GM19468 (cell line): ENCODE measurements at regions not wholly inside any gene's neighbourhood (a gene's known extent, or its start where the extent isn't known, plus 50 kb on each side); places are given as distances from the start of the nearest gene placed in this dataset.
A peak's percentile ranks its signal among the peaks of the same experiment; 100 is the strongest.
"Not testable (repeated sequence)": the region's sequence is repeated elsewhere in the genome, so short reads cannot be mapped to it uniquely, and the experiment has no call there.

Experiments used
- ATAC-seq: cut with Tn5 transposase; IDR thresholded peaks from one replicate; pipeline ENCODE4 v1.9.1; 2021; ENCODE audit warnings: mild to moderate bottlenecking, moderate library complexity, moderate number of reproducible peaks; ENCODE audit not compliant: unreplicated experiment; ENCODE audit errors: extremely low read depth

DNA sequence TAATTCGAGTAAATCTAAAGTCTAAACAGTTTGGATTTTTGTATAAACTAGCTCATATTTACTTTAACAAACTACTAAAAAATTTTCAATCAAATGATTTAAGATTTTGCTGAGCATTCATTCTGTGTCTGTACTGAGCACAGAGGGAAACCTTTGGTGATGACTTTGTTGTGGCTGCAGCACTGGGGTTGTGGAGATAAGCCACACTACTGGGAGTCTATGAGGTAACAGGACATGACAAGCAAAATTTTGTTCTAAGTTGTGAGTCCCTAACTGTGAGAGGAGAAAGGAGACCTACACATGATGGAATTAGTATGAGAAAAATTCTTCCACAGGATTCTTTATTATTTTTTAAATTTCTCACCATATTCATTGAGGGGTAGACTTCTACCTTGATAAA is 933.7 kb upstream of the LRATD1 start:
- no peak for ATAC-seq

DNA sequence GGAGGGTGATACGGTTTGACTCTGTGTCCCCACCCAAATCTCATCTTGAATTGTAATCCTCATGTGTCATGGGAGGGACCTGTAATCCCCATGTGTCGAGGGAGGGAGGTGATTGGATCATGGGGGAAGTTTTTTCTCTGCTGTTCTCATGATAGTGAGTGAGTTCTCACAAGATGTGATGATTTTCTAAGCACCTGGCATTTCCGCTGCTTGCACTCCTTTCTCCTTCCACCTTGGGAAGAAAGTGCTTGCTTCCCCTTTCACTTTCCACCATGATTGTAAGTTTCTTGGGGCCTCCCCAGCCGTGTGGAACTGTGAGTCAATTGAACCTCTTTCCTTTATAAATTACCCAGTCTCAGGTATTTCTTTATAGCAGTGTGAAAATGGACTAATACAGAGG is 932.6 kb upstream of the LRATD1 start:
- ATAC-seq, result not testable (repeated sequence)

DNA sequence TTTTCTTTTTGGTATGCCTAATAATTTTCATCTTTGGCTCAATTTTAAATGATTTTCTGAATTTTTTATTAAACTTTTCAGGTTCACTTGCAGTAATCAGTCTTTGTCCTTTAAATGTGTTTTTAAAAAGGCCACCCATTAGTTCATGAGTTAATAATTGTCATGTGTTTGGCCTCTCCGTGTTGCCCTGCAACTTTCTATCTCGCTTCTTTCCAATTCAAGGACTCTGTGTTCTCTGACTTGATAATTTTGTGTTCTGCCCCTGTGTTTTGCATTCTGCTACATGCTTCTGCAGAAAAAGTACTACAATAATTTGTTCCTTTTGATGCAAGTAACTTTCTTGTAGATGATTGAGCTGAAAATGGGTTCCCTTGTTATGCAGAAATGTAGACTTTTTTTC is 921.4 kb upstream of the LRATD1 start:
- no peak for ATAC-seq

DNA sequence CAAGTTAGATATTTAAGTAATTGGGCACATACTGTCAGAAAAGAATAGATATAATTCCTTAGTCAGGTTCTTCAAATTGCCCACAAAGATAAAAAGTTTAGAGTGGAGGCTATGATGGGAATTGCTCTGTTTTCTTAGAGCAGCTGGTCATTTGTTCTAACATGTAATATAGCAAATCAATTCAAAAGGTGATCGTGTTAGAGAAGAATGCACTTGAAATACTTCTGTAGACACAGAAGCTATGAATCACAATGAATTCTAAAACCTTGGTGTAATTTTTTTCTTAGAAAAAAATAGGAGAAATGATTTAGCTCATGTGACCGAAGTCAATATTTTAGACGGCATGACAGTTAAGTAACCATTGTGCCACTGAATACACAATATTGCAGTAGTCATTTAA is 918.1 kb upstream of the LRATD1 start:
- no peak for ATAC-seq

DNA sequence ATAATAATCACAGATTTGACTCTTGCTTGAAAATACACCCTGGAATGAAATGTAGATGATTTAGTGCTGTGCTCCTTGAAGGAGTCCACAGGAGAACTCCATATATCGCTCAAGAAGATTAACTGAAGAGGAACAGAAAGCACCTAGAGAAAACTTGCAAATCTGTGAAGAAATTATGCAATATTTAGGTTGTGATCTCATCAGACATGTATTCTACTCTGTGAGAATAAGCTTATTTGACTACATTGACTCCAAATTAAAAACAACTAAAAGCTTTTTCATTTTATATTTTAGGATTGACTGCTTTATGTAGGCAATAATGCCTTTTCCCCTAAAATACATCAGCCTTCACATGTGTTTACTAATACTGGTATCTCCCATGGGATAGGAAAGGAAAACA is 906.6 kb upstream of the LRATD1 start:
- ATAC-seq, result no peak

DNA sequence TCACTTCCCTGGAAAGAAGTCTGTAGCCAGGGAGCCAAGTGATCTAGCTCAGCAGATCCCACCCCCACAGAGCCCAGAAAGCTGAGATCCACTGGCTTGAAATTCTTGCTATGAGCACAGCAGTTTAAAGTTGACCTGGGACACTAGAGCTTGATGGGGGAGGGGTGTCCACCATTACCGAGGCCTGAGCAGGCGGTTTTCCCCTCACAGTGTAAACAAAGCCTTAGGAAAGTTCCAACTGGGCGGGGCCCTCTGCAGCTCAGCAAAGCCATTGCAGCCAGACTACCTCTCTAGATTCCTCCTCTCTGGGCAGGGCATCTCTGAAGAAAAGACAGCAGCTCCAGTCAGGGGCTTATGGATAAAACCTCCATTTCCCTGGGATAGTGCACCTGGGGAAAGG is 887.2 kb upstream of the LRATD1 start:
- ATAC-seq, result no peak

DNA sequence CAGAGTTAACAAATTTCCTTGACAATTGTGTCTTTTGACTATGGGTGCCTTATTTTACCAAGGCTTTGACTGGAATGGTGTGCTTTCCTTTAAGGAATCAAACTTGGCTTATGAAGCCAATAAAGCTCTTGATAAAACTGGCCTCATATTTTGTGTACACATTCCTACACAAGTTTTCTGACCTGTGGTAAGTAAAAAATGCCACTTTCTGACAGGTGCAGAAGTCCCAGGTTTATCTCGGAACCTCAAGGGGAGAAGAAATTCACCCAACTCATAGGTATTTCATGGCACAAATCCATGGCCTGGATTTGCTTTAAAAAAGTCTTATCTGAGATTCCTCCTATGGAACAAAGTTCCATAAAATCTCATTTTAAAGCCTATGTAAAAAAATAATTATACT is 880.6 kb upstream of the LRATD1 start:
- ATAC-seq, result no peak

DNA sequence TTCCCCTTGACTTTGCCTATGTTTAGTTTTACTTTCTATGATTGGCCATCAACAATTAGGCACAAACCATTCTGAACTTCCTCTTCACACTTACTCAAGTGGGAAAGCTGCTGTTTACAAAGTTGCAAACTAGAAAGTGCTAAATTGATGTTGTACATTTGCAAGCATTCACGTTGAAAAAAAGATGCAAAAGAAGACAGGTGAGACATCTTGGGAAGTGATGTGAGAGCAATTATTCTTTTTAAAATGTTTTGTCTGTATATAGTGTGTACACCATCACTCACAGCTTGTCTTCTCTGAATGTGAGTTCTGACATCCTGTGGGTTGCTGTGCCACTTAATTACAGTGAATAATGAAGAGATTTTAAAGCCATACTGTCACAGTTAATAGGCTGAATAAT is 874.1 kb upstream of the LRATD1 start:
- no peak for ATAC-seq

DNA sequence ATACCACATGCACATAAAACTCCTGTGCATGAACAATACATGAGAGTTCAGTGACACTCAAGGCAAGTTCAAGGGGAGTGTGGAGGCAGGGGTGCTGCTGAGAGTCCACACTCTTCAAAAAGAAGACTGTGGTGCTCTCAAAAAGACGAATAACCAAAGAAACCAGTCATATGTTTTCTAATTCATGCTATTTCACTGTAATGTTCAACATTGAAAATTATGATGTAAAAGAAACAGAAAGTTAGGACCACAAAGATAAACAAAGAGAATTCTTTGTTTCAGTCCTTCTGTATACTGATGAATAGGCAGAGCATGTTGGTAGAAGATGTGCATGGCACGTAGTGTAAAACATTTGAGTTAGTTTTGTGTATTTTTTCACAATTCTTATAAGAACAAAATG is 864.2 kb upstream of the LRATD1 start:
- ATAC-seq, result peak; percentile 35

DNA sequence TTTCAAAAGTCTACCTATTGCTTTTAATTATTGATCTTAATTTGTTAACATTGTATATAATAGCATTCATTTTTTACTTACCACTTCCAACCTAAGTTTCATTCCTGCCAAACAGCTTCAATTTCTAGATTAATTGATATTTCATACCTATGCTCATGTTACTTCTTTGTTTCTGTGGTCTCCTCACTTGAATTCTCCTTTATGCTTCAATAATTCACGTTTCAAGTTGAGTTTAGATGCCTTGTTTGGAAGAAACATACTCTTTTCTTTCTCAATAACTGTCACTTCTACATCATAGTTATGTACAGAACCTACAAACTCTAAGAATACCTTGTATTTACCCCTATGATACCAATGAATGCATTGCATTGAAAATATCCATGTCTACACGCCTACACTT is 862.2 kb upstream of the LRATD1 start:
- ATAC-seq, result no peak

DNA sequence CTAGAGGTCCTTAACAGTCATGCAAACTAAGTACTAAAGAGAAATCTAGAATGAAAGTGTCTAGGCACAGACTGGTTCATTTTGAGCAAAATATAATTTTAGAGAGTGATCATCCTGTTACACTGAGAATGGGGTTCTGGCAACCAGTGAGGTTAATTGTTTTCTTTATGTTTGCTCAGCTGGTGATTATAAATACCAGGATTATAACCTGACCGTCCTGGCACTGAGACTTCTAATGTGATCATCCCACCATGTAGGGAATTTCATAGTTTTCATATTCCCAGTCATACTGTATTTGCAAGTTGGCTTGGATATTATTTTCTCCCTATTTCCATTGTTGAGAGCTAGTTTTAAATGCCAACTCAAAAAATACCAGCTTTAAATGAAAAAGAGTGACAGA is 852.5 kb upstream of the LRATD1 start:
- ATAC-seq, result no peak

DNA sequence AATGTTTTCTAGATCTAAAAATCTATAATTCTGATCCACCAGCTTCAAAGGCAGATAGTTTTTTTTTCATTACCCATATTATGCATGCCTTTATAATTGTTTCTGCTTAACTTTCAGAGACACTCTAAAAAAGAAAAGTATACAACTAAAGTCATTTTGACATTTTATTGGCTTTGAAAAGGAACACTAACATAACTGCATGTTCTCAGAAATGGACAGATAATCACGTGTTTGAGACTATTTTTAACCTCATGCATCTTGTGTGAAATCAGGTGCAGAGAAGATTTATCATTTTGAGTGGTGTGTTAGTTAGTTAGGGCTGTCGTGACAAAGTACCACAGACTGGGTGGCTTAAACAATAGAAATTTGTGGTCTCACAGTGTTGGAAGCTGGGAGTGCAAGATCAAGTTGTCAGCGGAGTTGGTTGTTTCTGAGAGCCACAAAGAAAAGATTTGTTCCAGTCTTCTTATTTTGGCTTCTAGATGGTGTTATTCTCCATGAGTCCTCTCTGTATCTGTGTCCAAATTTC is 841.4 kb upstream of the LRATD1 start:
- ATAC-seq, result no peak

DNA sequence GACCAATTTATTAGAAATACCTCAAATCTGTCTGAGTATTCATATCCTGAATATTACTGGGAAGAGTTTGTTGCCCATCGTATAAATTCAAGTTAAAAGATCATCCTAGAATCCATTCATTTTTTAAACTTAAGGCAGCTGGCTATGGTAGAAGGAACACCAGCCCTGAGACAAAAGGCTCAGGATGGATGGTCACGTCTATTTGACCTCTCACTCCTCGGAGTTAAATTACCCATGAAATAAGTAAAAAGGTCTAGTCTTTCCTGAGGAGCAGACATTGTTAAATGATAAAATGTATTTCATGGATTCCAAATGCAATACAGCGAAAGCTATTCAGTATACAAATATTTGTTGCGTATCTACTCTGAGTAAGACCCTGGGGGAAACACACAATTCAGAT is 826.0 kb upstream of the LRATD1 start:
- no peak for ATAC-seq

DNA sequence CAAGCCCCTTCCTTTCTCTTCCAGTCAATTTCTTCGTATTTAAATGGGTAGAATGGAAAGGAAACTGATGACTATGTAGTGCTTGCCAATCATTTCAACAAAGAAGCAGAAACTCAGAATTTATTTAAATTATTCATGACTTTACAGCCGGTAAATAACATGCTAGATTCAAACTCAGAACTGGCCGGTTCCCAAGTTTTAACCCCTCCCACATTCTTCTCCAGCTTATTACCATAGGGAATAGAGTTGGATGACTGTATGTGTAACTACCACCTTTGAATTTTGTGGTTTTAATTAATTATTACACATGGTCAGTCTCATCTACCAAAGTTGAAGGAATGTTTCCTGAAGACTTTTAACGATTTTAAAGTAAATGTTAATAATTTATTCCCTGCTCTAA is 819.3 kb upstream of the LRATD1 start:
- ATAC-seq, result no peak

DNA sequence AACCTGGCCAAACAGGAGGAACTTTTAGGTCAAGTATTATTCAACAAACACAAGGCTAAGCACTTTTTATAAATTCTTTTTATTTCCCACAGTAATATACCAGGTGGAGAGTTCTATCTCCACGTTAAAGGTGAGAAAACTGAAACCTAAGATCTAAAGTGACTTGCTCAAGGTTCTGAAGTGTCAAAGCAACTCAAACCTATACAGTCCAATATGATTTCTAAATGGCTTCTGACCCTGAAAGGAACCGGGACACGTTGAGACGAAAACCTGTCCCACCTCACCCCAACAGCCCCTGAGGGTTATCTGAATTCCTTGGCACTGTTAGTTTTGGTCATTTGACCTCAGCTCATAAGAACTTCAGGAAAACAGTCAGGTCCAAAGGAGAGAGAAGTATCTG is 814.5 kb upstream of the LRATD1 start:
- ATAC-seq, result no peak

DNA sequence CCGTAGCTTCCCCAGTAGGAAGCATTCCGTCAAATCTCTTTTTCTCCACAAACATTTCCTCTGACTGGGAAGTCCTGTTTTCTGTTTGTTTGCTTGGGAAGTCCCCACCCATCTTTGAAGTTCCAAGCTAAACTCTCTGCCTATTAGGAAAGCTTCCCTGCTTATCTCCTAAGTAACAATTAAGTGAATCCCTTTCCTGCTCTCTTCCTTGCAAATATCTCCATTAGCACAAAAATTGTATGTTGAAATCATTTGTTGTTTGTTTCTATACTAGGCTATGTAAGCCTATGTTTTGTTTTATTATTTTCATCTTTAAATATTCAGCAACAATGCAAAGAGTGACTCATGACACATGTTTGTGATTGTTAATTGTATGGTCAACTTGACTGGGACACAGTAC is 812.6 kb upstream of the LRATD1 start:
- no peak for ATAC-seq

DNA sequence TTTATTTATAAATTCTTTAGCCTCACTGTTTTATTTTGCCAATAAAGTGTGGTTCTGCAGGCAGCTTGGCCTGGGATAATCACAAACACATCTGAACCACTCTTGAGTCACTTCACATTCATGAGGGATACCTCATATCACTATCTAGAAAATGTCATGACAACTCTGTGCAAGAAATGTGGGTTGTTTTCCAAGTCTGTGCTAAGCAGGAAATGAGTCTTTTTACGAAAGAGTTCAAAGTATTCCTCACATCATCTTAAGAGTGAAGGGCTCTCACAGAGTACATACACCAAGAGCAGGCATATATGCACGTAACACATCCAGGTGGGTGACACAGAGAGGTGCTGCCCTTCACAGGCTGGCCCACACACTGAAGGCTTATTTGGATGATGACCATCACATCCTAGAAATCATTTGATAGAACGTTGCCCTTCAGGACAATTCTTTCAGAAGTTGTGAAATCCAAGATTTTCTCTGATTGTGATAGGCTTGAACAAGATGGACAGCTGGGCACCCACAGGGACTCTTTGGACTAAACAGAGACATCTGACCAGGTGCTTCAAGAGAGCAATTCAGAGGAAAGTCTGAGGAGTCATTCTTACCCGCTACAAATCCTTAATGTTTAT is 811.1 kb upstream of the LRATD1 start:
- ATAC-seq, result no peak

DNA sequence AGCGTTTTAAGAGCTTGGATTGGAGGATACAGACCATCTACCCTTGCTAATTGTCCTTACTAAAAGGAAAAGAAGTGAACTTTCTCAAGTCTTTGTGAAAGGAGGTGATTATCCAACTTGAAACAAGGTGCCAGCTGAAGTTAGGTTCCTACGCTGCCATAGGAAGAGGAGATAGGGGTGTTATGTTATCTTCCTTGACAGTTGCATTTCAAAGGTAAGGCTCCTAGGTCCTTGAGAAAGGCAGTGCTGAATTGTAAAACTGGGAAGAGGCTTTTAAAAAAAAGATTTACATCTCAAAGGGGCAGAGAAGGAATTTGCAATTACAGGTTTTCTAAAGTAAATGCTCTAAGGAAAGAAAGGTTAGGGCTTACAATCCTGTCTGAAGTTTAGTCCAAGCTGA is 810.2 kb upstream of the LRATD1 start:
- no peak for ATAC-seq

DNA sequence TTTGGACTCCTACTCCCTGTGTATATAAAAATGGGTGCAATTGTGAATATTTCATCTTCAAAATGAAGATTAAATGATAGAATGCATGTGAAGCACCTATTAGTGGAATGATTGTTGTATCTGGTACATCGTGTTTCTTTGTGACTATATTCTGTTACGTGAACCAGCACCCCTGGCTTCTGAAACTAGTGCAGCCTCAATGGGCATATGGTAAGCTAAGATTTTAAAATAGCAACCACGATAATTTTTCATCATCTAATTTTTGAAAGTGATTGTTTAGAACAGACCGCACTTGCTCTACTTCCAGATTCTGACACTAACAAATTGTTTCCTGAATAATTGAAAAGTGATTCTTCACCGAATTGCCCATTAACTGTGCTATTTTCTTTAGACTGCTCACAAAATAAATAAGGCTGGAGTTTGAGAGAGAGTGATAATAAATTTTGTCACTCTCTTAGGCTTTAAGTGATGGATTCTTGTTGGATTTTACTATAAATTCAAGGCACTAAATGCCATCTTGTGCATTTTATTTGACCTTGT is 806.1 kb upstream of the LRATD1 start:
- ATAC-seq, result no peak

DNA sequence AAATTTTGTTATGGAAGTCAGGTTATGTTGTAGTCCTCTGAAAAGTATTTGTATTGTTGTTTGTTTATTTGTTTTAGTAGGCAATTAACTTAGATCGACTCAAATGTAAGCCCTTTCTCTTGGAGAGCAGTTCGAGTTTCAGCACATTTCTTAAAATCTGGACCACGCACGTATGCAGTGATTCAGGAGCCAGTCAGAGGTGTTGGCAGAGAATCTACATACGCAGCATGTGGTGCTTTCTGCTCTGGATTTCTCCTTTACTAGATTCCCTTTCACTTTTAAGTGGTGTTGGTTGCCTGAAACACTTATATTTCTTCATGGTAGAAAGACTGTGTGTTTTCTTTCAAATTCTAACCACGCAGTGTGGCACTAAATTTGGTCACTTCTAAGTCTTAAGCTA is 773.9 kb upstream of the LRATD1 start:
- ATAC-seq, result no peak

DNA sequence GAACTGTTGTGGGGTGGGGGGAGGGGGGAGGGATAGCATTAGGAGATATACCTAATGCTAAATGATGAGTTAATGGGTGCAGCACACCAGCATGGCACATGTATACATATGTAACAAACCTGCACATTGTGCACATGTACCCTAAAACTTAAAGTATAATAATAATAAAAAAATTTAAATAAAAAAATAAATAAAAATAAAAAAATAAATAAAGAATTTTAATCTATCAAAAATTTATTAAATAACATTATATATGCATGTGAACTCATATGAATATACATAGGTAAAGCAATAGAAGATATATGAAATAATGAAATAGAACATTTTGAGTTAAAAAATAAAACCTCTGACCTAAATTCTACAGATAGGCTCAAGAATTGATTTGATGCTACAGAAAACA is 764.2 kb upstream of the LRATD1 start:
- not testable (repeated sequence) for ATAC-seq

DNA sequence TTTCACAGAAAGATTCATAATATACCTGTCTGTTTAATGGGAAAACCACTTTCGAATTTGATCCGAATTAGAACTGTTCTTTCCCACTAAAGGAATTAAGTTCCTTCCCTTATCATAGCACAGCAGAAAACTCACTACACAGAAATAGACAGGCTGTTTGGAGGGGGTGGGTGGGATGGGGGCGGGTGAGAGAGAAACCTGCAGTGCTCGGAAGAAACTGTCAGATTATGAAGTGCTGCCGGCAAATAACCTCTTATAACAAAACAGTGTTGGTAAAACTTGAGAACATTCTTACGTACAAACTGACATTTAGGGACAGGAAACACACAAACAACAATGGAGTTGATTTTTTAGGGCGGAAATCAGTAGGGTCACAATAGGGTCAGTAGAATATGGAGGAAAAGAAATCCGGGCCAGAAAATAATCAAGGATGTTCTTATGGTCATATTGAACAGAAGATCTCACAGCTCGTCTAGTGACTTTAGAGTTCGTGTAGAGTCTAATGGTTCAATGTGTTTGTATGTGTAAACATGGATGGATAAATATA is 756.0 kb upstream of the LRATD1 start:
- ATAC-seq, result no peak
